HCT116 (cell line): ENCODE measurements at regions not wholly inside any gene's neighbourhood (a gene's known extent, or its start where the extent isn't known, plus 50 kb on each side); places are given as distances from the start of the nearest gene placed in this dataset.

ENCODE experiments used
- ATAC-seq: fragments of 200-7000 bp; cut with Tn5 transposase; 2 replicates; pipeline ENCODE4 v1.9.1; 2020; ENCODE audit warnings: mild to moderate bottlenecking, moderate library complexity
- BruUV-seq: library from RNA; stranded (reverse); fragments of 400-500 nt; replicated peaks from 2 replicates; lab custom pipeline; 2021; lab: Mats Ljungman, UMichigan
- CTCF ChIA-PET: fragments of 300-600 bp; sonication (Branson Sonifier 250); formaldehyde crosslinking; loops from one replicate; lab custom pipeline; 2021; ENCODE audit warnings: antibody characterized with exemption; lab: Charles Lee
- POLR2A ChIA-PET: fragments of 300-600, 350-600 bp; sonication (Branson Sonifier 250); formaldehyde crosslinking; loops from one replicate; lab custom pipeline; 2021; ENCODE audit warnings: antibody characterized with exemption; lab: Charles Lee
- RAD21 ChIA-PET, 2 experiments: fragments of 300-600 bp; sonication (Branson Sonifier 250); formaldehyde crosslinking; loops; one replicate each; lab custom pipeline; 2023; ENCODE audit warnings: low total read pairs in 2 of 2; ENCODE audit not compliant: uncharacterized antibody in 2 of 2, unreplicated experiment in 2 of 2, low non-redundant PET in 1 of 2; lab: Charles Lee
- DNase-seq: peaks from one replicate; pipeline ENCODE4 v3.0.0-alpha.2; 2010; ENCODE audit warnings: low read depth, low spot score
- H2AFZ ChIP-seq: fragments of 200-600 bp; shearing (Covaris generic), sonication (generic); 2 replicates; pipeline ENCODE4 v1.6.1; 2017; ENCODE audit warnings: low read depth, mixed run types, mixed read lengths, antibody characterized with exemption, low read length; ENCODE audit not compliant: poor library complexity, severe bottlenecking
- H3K27ac ChIP-seq: 2 replicates; pipeline ENCODE4 v1.5.1; 2012; ENCODE audit warnings: low read depth, low read length
- H3K27me3 ChIP-seq: fragments of 200-600 bp; sonication (generic); 2 replicates; pipeline ENCODE4 v1.6.1; 2016; ENCODE audit warnings: mixed run types, low read length, mixed read lengths; ENCODE audit not compliant: insufficient read depth
- H3K36me3 ChIP-seq, 2 experiments: fragments of 200-500 bp in 1 of 2; fragments of 200-600 bp in 1 of 2; sonication (Bioruptor generic) in 1 of 2; sonication (generic) in 1 of 2; 2 replicates each; pipeline versions ENCODE4 v1.5.1 to v1.6.1; 2014 to 2016; ENCODE audit warnings: low read length in 2 of 2, inconsistent platforms in 1 of 2, mixed read lengths in 1 of 2, mixed run types in 1 of 2; ENCODE audit not compliant: insufficient read depth in 2 of 2, control insufficient read depth in 1 of 2
- H3K4me1 ChIP-seq, 2 experiments: fragments of 200-600 bp in 1 of 2; sonication (generic) in 1 of 2; 2 replicates each; pipeline versions ENCODE4 v1.5.1 to v1.6.1; 2012 to 2017; ENCODE audit warnings: low read length in 2 of 2, inconsistent platforms in 1 of 2, mild to moderate bottlenecking in 1 of 2, mixed read lengths in 1 of 2, mixed run types in 1 of 2, moderate library complexity in 1 of 2; ENCODE audit not compliant: insufficient read depth in 2 of 2, control insufficient read depth in 1 of 2
- H3K4me2 ChIP-seq: fragments of 200-600 bp; sonication (generic); 2 replicates; pipeline ENCODE4 v1.6.1; 2017; ENCODE audit warnings: mixed run types, low read length, mixed read lengths
- H3K4me3 ChIP-seq, 2 experiments: fragments of 200-600 bp in 1 of 2; sonication (generic) in 1 of 2; replicated peaks in 1 of 2; 2 replicates each; pipeline ENCODE4 v1.5.1; 2011 to 2016; ENCODE audit warnings: low read length in 2 of 2, control low read depth in 1 of 2, low read depth in 1 of 2, mild to moderate bottlenecking in 1 of 2, mixed read lengths in 1 of 2, mixed run types in 1 of 2
- H3K79me2 ChIP-seq: fragments of 200-600 bp; sonication (generic); 2 replicates; pipeline ENCODE4 v1.6.1; 2017; ENCODE audit warnings: mild to moderate bottlenecking, mixed run types, low read length, moderate library complexity, mixed read lengths; ENCODE audit not compliant: insufficient read depth
- H3K9ac ChIP-seq: fragments of 200-600 bp; sonication (generic); 2 replicates; pipeline ENCODE4 v1.6.1; 2016; ENCODE audit warnings: low read length, mixed read lengths
- H3K9me2 ChIP-seq: fragments of 200-600 bp; sonication (generic), shearing (Covaris generic); 2 replicates; pipeline ENCODE4 v1.6.1; 2017; ENCODE audit warnings: mixed run types, mild to moderate bottlenecking, moderate library complexity; ENCODE audit not compliant: insufficient read depth
- H3K9me3 ChIP-seq, 2 experiments: fragments of 200-500 bp in 1 of 2; fragments of 200-600 bp in 1 of 2; sonication (Bioruptor generic) in 1 of 2; sonication (generic) in 1 of 2; 2 replicates each; pipeline ENCODE4 v1.6.1; 2014 to 2017; ENCODE audit warnings: low read length in 2 of 2, mixed read lengths in 2 of 2, inconsistent platforms in 1 of 2, low read depth in 1 of 2, mild to moderate bottlenecking in 1 of 2, mixed run types in 1 of 2, moderate library complexity in 1 of 2; ENCODE audit not compliant: control insufficient read depth in 1 of 2, insufficient read depth in 1 of 2
- H4K20me1 ChIP-seq: fragments of 200-600 bp; sonication (generic), shearing (Covaris generic); 2 replicates; pipeline ENCODE4 v1.6.1; 2017; ENCODE audit warnings: mixed run types, mild to moderate bottlenecking, moderate library complexity; ENCODE audit not compliant: insufficient read depth
- CBX3 ChIP-seq: IDR thresholded peaks from 2 replicates; pipeline ENCODE4 v1.6.1; 2012; ENCODE audit warnings: low read depth
- EGR1 ChIP-seq: IDR thresholded peaks from 2 replicates; pipeline ENCODE4 v1.6.1; 2012; ENCODE audit warnings: low read depth
- ELF1 ChIP-seq: IDR thresholded peaks from 2 replicates; pipeline ENCODE4 v1.6.1; 2012; ENCODE audit warnings: low read depth, borderline replicate concordance
- EZH2 ChIP-seq: fragments of 200-600 bp; sonication (generic); IDR thresholded peaks from 2 replicates; pipeline ENCODE4 v1.6.1; 2017; ENCODE audit warnings: antibody characterized with exemption, mixed run types
- EZH2phosphoT487 ChIP-seq: fragments of 200-600 bp; IDR thresholded peaks from 2 replicates; pipeline ENCODE4 v1.6.1; 2018; ENCODE audit warnings: antibody characterized with exemption, borderline replicate concordance
- FOSL1 ChIP-seq: IDR thresholded peaks from 2 replicates; pipeline ENCODE4 v1.6.1; 2012; ENCODE audit warnings: low read depth
- JUND ChIP-seq: IDR thresholded peaks from 2 replicates; pipeline ENCODE4 v1.6.1; 2012
- POLR2AphosphoS5 ChIP-seq: IDR thresholded peaks from 2 replicates; pipeline ENCODE4 v1.6.1; 2011; ENCODE audit warnings: mild to moderate bottlenecking, low read depth, low read length, moderate library complexity
- SRF ChIP-seq: IDR thresholded peaks from 2 replicates; pipeline ENCODE4 v1.6.1; 2012; ENCODE audit warnings: low read depth
- TCF7L2 ChIP-seq: IDR thresholded peaks from 2 replicates; pipeline ENCODE4 v1.7.0; 2011; ENCODE audit warnings: borderline replicate concordance, inconsistent platforms; ENCODE audit not compliant: insufficient read depth, insufficient read length; ENCODE audit errors: extremely low read depth
- YY1 ChIP-seq: IDR thresholded peaks from 2 replicates; pipeline ENCODE4 v1.6.1; 2011; ENCODE audit warnings: low read length, low read depth, moderate library complexity, mild to moderate bottlenecking; ENCODE audit not compliant: insufficient replicate concordance; ENCODE audit errors: extremely low read depth
- ZFX ChIP-seq: fragments of 450-650 bp; IDR thresholded peaks from 2 replicates; pipeline ENCODE4 v1.6.1; 2017
- ZNF274 ChIP-seq: fragments of 200-500 bp; sonication (Bioruptor generic); IDR thresholded peaks from 2 replicates; pipeline ENCODE4 v1.6.1; 2014; ENCODE audit warnings: mild to moderate bottlenecking, low read depth, low read length, inconsistent platforms
- intact Hi-C: fragments of 100-400 bp; cut with micrococcal nuclease; formaldehyde crosslinking; loops from 2 replicates; pipeline ENCODE4 v1.10.0; 2022
- TF ChIP-seq, protein P1 (sequence below): IDR thresholded peaks from 2 replicates; pipeline ENCODE4 v1.6.1; 2012
- TF ChIP-seq, protein P2 (sequence below): IDR thresholded peaks from 2 replicates; pipeline ENCODE4 v1.6.1; 2012

DNA sequence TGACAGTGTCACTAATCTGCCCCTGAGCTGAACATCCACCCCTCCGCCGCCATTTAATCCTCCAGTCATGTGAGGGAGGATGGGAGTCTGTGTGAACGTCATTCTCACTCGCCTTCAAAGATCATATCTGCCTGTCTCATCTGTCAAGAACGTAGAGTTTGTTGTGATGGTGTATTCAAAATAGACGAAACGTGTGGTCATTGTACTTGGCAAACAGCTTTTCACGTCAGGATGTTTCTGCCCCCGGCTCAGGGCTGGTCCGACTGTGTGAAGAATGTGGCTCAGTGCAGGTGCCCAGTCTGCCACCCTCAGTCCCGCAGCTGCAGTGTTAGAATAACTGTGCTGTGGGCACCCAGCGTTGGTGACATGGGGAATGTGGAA is 148.0 kb downstream of the KCNJ12 start:
- Histone ChIP-seq H3K4me1 (no peaks in the 10 kb centered on the region), H3K36me3 (no peaks in the 10 kb centered on the region), H3K4me3 (no peak overlapping the region), H3K4me2 (no peak overlapping the region), H3K27me3 (no peaks in the 10 kb centered on the region), H3K9ac (no peak overlapping the region), H3K79me2 (no peaks in the 10 kb centered on the region), H3K9me2 (no peaks in the 10 kb centered on the region), H4K20me1 (no peaks in the 10 kb centered on the region), H3K9me3 (no peaks in the 10 kb centered on the region), H3K27ac (no peak overlapping the region), H2AFZ (no peak overlapping the region)
- ChIA-PET POLR2A (no interaction called here), RAD21 (no interaction called here), CTCF (interaction anchor here (1.9 kb wide), 1 partner anchor 12 kb away, joined by 13 read pairs; no protein-coding TSS in a partner anchor)
- no TSS peak for BruUV-seq
- intact Hi-C loops: no loop called here
- TF ChIP-seq EGR1: no peak
- TF ChIP-seq SRF: no peak
- no peak for TF ChIP-seq FOSL1
- TF ChIP-seq, protein P1, sequence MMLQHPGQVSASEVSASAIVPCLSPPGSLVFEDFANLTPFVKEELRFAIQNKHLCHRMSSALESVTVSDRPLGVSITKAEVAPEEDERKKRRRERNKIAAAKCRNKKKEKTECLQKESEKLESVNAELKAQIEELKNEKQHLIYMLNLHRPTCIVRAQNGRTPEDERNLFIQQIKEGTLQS: no peak
- TF ChIP-seq JUND: no peak
- no peak for TF ChIP-seq ELF1
- TF ChIP-seq ZNF274: no peak
- no peak for TF ChIP-seq TCF7L2
- TF ChIP-seq CBX3: no peak
- TF ChIP-seq YY1: no peak
- no peak for TF ChIP-seq ZFX
- TF ChIP-seq EZH2phosphoT487: no peak
- no peak for TF ChIP-seq POLR2AphosphoS5
- no peak for TF ChIP-seq EZH2
- TF ChIP-seq, protein P2, sequence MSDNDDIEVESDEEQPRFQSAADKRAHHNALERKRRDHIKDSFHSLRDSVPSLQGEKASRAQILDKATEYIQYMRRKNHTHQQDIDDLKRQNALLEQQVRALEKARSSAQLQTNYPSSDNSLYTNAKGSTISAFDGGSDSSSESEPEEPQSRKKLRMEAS: no peak
- no peak for DNase-seq
- ATAC-seq: no peak
